Neutrophil (primary cell): ENCODE measurements at regions not wholly inside any gene's neighbourhood (a gene's known extent, or its start where the extent isn't known, plus 50 kb on each side); places are given as distances from the start of the nearest gene placed in this dataset.

Experiments used
- H3K27ac ChIP-seq: fragments of 200-600 bp; sonication (generic); 2 replicates; pipeline ENCODE4 v1.5.1; 2016; ENCODE audit warnings: mild to moderate bottlenecking, moderate library complexity
- H3K27me3 ChIP-seq: fragments of 200-600 bp; sonication (generic); 2 replicates; pipeline ENCODE4 v1.6.0; 2016; ENCODE audit warnings: mild to moderate bottlenecking
- H3K36me3 ChIP-seq: fragments of 200-600 bp; sonication (generic); 2 replicates; pipeline ENCODE4 v1.5.1; 2017
- H3K4me1 ChIP-seq, 2 experiments: fragments of 200-600 bp in 1 of 2; sonication (generic) in 1 of 2; 1 replicate in 1 of 2; 2 replicates in 1 of 2; pipeline versions ENCODE4 v1.5.1 to v1.6.1; 2013 to 2016; ENCODE audit warnings: low read depth in 1 of 2, low read length in 1 of 2, mild to moderate bottlenecking in 1 of 2, moderate library complexity in 1 of 2; ENCODE audit not compliant: control insufficient read depth in 1 of 2, insufficient read depth in 1 of 2
- H3K4me3 ChIP-seq, 2 experiments: fragments of 200-600 bp in 1 of 2; sonication (generic) in 1 of 2; 1 replicate in 1 of 2; 2 replicates in 1 of 2; pipeline ENCODE4 v1.5.1; 2013 to 2016; ENCODE audit warnings: low read depth in 1 of 2, low read length in 1 of 2, mild to moderate bottlenecking in 1 of 2, moderate library complexity in 1 of 2
- H3K9me3 ChIP-seq: fragments of 200-600 bp; sonication (generic); 2 replicates; pipeline ENCODE4 v1.5.1; 2016
- TF ChIP-seq, protein P1 (sequence below): fragments of 200-600 bp; sonication (generic); IDR thresholded peaks from 2 replicates; pipeline ENCODE4 v1.5.1; 2016; ENCODE audit warnings: antibody characterized with exemption

DNA sequence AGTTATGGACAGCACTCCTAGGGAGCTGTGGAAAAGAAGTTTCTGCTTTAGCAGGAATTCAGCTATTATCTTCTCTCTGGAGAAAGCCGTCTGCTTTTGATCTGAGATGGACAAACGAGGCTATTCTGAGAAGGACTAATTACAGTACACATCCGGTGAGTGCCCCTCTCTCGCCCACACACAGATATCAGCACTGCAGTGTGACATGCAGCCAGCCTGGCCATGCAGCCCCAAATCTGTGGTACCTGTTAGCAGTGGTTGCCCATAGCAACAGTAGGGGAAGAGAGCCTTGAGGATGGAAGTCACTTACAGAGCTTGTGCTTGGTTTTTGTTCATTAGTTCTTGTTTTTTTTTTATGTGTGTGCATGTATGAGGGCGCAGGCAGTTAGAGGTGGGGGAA lies 73.9 kb upstream of the TRIB2 start:
- no peak overlapping the region for H3K27ac ChIP-seq
- TF ChIP-seq, protein P1, sequence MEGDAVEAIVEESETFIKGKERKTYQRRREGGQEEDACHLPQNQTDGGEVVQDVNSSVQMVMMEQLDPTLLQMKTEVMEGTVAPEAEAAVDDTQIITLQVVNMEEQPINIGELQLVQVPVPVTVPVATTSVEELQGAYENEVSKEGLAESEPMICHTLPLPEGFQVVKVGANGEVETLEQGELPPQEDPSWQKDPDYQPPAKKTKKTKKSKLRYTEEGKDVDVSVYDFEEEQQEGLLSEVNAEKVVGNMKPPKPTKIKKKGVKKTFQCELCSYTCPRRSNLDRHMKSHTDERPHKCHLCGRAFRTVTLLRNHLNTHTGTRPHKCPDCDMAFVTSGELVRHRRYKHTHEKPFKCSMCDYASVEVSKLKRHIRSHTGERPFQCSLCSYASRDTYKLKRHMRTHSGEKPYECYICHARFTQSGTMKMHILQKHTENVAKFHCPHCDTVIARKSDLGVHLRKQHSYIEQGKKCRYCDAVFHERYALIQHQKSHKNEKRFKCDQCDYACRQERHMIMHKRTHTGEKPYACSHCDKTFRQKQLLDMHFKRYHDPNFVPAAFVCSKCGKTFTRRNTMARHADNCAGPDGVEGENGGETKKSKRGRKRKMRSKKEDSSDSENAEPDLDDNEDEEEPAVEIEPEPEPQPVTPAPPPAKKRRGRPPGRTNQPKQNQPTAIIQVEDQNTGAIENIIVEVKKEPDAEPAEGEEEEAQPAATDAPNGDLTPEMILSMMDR = no peak
- H3K36me3 ChIP-seq = no peaks in the 10 kb centered on the region
- no peaks in the 10 kb centered on the region for H3K9me3 ChIP-seq
- H3K27me3 ChIP-seq = no peaks in the 10 kb centered on the region
- no peak overlapping the region for H3K4me3 ChIP-seq
- H3K4me1 ChIP-seq = no peaks in the 10 kb centered on the region

DNA sequence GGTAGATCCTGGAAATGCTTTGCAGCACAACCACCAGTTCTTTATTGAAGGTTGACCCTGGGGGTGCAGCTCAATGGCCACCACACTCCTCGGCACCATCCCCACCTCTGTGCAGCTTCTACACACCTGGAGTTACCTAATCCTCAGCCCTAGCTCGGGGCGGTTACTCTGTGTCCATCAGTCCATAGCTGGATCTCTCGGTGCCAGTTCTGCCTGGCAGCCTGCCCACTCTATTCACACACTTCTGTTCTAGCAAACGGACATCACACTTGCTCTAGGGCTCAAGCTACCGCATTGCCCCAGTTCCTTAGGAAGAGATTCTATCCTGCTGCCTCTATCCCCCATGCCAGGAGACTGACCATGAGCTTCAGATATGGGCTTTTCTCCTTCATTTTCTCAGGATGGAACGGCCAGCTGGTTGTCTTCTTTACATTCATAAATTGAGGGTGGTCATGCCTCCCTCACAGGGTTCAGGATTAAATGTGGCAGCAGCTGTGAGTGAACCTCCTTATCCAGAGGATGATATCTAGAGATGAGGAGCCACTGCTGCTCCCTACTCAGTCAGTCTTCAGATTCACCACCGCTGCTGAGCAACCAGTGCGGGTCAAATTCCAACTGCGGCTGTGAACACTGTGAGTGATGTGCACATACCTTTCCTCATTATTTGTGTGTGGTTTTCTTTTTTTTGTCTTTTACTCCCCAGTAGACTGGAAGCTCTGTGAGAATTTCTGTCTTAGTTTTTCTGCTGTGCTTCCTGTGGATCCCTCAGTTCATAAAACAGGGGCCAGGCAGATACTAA lies 66.9 kb upstream of the TRIB2 start:
- TF ChIP-seq, protein P1 = no peak
- Histone ChIP-seq H3K9me3 (no peaks in the 10 kb centered on the region), H3K4me1 (no peaks in the 10 kb centered on the region), H3K27ac (no peak overlapping the region), H3K27me3 (no peaks in the 10 kb centered on the region), H3K4me3 (no peak overlapping the region), H3K36me3 (no peaks in the 10 kb centered on the region)

DNA sequence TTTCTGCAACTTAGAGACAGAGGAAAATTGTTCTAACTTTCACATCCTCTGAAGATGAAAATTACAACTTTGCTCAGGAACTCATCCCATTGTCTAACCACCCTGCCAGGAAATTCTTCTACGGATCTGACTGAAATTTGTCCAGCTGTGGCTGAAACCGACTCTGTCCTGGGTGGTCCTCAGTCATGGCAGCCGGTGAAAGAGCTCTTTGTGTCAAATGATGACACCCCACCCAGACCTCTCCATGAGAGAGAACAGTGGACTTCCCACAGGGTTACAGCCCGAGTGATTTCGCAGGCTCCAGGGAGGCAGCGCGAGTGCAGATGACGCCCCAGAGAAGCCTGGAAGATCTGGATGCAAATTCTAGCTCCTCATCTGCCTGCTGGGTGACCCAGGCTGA lies 65.1 kb upstream of the TRIB2 start:
- no peaks in the 10 kb centered on the region for H3K36me3 ChIP-seq
- no peaks in the 10 kb centered on the region for H3K27me3 ChIP-seq
- no peaks in the 10 kb centered on the region for H3K9me3 ChIP-seq
- TF ChIP-seq, protein P1 = no peak
- no peak overlapping the region for H3K4me3 ChIP-seq
- H3K4me1 ChIP-seq = no peaks in the 10 kb centered on the region
- no peak overlapping the region for H3K27ac ChIP-seq

DNA sequence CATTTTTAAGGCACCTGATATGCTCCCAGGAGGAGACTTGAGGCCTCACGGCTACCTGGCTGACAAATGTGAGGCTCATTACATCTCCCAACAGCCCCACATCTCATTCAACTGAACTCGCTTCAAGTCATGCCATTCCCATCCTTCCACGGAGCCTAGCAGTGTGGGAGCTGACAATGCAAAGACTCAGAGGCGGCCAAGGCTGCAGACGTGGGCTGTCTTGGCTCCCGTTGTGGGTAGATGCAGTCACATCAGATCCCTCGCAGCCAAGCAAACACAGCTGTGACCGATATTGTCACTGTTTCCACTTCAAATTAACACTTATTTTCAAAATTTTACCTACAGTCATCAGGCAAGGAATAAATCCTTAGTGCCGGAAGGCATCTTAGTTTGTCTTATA lies 64.0 kb upstream of the TRIB2 start:
- Histone ChIP-seq H3K4me3 (no peak overlapping the region), H3K36me3 (no peaks in the 10 kb centered on the region), H3K4me1 (no peaks in the 10 kb centered on the region), H3K27me3 (no peaks in the 10 kb centered on the region), H3K9me3 (no peaks in the 10 kb centered on the region), H3K27ac (no peak overlapping the region)
- TF ChIP-seq, protein P1 = no peak

DNA sequence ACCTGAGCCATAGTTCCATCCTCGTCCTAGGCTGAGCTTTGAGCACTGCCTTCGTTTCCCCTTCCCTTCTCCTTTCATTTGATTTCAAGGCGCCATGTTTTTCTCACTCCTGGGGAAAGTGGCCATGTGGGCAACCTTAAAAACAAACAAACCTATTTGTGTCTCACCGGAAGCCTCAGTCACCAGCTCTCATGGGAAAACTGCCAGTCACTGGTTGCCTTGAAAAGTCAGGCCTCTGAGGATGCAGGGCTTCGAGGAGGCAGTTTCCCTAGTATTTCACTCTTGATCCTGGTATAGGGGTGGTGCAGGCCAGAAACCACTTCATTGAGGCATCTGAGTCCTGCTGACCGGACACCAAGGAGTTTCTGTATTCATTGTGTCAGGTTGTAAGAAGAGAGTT lies 59.2 kb upstream of the TRIB2 start:
- TF ChIP-seq, protein P1 = no peak
- Histone ChIP-seq H3K4me3 (no peak overlapping the region), H3K9me3 (no peaks in the 10 kb centered on the region), H3K27me3 (no peaks in the 10 kb centered on the region), H3K27ac (no peak overlapping the region), H3K4me1 (no peaks in the 10 kb centered on the region), H3K36me3 (no peaks in the 10 kb centered on the region)
